ENCODE measurements at regions not wholly inside any gene's neighbourhood (a gene's known extent, or its start where the extent isn't known, plus 50 kb on each side); places are given as distances from the start of the nearest gene placed in this dataset.

GRCh38 chr4:140243278-140243753 is 89.3 kb upstream of the MAML3 start:
- DNase-seq, result peak; percentile 47
- CTCF ChIA-PET, result interaction anchor here (0.9 to 4.7 kb wide), 8 partner anchors 9 to 377 kb away, joined by 3 to 31 read pairs (median 6); no protein-coding TSS in a partner anchor
- Mint-ChIP-seq H3K4me3 (peak overlapping the region; percentile 63), H3K27me3 (ENCODE audit: low read depth) (no peaks in the 10 kb centered on the region), H3K27ac (peak overlapping the region; percentile 83), H3K36me3 (ENCODE audit: low read depth) (no peaks in the 10 kb centered on the region), H3K9me3 (ENCODE audit: insufficient read depth) (no peaks in the 10 kb centered on the region), H3K4me1 (ENCODE audit: low read depth) (peaks cover 37% of the 10 kb centered on the region)
- peak; percentile 87 for ATAC-seq
- POLR2A ChIA-PET, result interaction anchor here (0.8 to 3.1 kb wide), 6 partner anchors 9 to 281 kb away, joined by 3 to 14 read pairs (median 4); partner anchors contain the start of genes ELMOD2 and MAML3

- Mint-ChIP-seq H3K4me1 (ENCODE audit: low read depth) (peaks cover 41% of the 10 kb centered on the region), H3K9me3 (ENCODE audit: insufficient read depth) (no peaks in the 10 kb centered on the region), H3K4me3 (peak overlapping the region; percentile 63), H3K27ac (peak overlapping the region; percentile 83), H3K36me3 (ENCODE audit: low read depth) (no peaks in the 10 kb centered on the region), H3K27me3 (ENCODE audit: low read depth) (no peaks in the 10 kb centered on the region)
- ATAC-seq, result peak; percentile 62
- ChIA-PET CTCF (interaction anchor here (0.9 to 4.7 kb wide), 9 partner anchors 8 to 378 kb away, joined by 3 to 31 read pairs (median 5); no protein-coding TSS in a partner anchor), POLR2A (interaction anchor here (1.0 to 3.1 kb wide), 5 partner anchors 8 to 281 kb away, joined by 3 to 14 read pairs (median 4); partner anchors contain the start of genes ELMOD2 and MAML3)
- peak; percentile 53 for DNase-seq
Measured at GRCh38 chr4:140242357-140243277, 88.6 kb upstream of the MAML3 start.

DNA sequence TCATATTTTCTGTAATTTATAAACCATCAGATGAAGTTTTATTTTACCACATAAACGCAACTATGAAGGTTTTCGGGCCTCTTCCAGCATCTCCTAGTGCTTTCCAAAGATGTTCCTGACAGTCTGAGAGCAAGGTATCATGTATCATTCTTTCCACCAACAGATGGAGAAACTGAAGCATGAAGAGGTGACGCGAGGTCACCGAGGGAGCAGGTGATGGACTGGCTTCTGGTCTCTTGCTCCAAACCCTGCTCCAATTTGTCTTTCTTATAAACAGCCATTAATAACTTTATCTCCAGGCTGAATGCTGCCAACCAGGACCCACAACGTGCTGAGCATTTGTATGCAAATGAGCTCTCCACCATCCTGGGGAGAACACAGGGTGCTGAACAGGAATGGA is 86.3 kb upstream of the MAML3 start:
- Mint-ChIP-seq H3K27ac (no peak overlapping the region), H3K4me1 (ENCODE audit: low read depth) (peaks cover 36% of the 10 kb centered on the region), H3K9me3 (ENCODE audit: insufficient read depth) (no peaks in the 10 kb centered on the region), H3K4me3 (no peak overlapping the region), H3K36me3 (ENCODE audit: low read depth) (no peaks in the 10 kb centered on the region), H3K27me3 (ENCODE audit: low read depth) (no peaks in the 10 kb centered on the region)
- ATAC-seq (no peak), DNase-seq (no peak)
- ChIA-PET CTCF (interaction anchor here (1.3 to 1.4 kb wide), 2 partner anchors 9 to 13 kb away, joined by 3 to 5 read pairs; no protein-coding TSS in a partner anchor), POLR2A (no interaction called here)

DNA sequence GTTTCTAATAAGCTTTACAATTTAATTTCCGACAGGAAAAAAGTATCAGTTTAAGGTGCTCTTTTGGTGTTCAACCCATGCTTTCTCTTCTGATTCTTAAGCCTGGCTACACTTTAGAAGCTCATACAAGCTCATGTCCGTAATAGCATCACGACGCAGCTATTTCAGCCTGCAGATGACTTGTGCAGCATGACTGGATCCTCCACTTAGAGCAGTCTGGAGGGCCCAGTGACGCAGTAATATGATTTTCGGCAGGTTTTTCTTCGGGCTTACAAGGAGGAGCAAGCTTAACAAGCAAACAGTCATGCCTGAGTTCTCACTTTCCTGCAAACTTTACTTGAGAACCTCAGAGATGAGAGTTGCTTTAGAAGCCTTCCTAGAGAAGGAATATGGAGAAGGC is 85.3 kb upstream of the MAML3 start:
- Mint-ChIP-seq H3K9me3 (ENCODE audit: insufficient read depth) (no peaks in the 10 kb centered on the region), H3K4me1 (ENCODE audit: low read depth) (peaks cover 44% of the 10 kb centered on the region), H3K27ac (no peak overlapping the region), H3K27me3 (ENCODE audit: low read depth) (no peaks in the 10 kb centered on the region), H3K4me3 (no peak overlapping the region), H3K36me3 (ENCODE audit: low read depth) (no peaks in the 10 kb centered on the region)
- ATAC-seq (no peak), DNase-seq (no peak)
- ChIA-PET POLR2A (no interaction called here), CTCF (interaction anchor here (1.1 to 2.4 kb wide), 3 partner anchors 9 to 190 kb away, joined by 3 to 6 read pairs (median 4); no protein-coding TSS in a partner anchor)

- no peak for ATAC-seq
- no peaks in the 10 kb centered on the region for H3K36me3 Mint-ChIP-seq (ENCODE audit: low read depth)
- H3K27me3 Mint-ChIP-seq (ENCODE audit: low read depth), result no peaks in the 10 kb centered on the region
- CTCF ChIA-PET, result interaction anchor here (0.7 to 2.4 kb wide), 4 partner anchors 9 to 189 kb away, joined by 3 to 6 read pairs (median 4); no protein-coding TSS in a partner anchor
- H3K9me3 Mint-ChIP-seq (ENCODE audit: insufficient read depth), result no peaks in the 10 kb centered on the region
- no peak overlapping the region for H3K4me3 Mint-ChIP-seq
- peaks cover 45% of the 10 kb centered on the region for H3K4me1 Mint-ChIP-seq (ENCODE audit: low read depth)
- H3K27ac Mint-ChIP-seq, result no peak overlapping the region
- POLR2A ChIA-PET, result no interaction called here
- no peak for DNase-seq
Measured at GRCh38 chr4:140238351-140239056, 84.5 kb upstream of the MAML3 start.

DNA sequence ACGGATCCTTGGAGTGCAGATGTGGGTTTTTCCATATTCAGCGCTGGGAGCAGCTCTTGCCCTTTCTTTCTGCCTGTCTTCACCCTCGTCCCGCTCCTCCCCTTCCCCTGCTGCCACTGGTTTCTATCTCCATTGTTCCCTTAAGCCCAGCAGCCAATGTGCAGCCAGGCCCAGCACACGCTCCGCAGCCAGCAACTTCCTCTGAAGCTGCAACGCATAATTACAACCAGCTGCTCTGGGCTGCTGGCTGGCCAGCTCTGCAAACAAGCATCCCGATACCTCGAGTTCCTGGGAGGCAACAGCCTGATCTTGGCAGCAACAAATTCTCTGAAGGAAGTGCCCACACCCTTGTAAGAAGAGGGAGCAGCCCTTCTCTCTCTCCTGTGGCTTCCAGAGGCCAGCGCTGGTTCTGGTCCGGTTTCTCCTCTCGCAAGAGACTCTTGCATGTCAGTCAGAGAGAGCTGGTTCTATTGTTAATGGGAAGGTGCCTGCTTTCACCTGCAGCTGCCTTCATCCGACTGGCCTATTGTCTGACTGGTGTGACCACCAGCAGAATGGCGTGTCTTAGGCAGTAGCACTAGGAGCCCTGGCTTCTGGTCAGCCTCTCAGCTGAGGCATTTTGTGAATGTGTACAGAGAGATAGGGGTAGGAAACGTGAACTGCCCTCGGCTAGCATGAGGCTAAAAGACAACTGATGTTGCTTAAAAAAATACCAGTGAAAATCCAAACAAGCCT is 83.8 kb upstream of the MAML3 start:
- DNase-seq (no peak), ATAC-seq (no peak)
- Mint-ChIP-seq H3K36me3 (ENCODE audit: low read depth) (no peaks in the 10 kb centered on the region), H3K4me1 (ENCODE audit: low read depth) (peaks cover 39% of the 10 kb centered on the region), H3K9me3 (ENCODE audit: insufficient read depth) (no peaks in the 10 kb centered on the region), H3K27ac (no peak overlapping the region), H3K4me3 (no peak overlapping the region), H3K27me3 (ENCODE audit: low read depth) (no peaks in the 10 kb centered on the region)
- CTCF ChIA-PET, result interaction anchor here (0.8 to 2.4 kb wide), 2 partner anchors 10 to 11 kb away, joined by 3 to 6 read pairs; no protein-coding TSS in a partner anchor
- POLR2A ChIA-PET, result no interaction called here

DNA sequence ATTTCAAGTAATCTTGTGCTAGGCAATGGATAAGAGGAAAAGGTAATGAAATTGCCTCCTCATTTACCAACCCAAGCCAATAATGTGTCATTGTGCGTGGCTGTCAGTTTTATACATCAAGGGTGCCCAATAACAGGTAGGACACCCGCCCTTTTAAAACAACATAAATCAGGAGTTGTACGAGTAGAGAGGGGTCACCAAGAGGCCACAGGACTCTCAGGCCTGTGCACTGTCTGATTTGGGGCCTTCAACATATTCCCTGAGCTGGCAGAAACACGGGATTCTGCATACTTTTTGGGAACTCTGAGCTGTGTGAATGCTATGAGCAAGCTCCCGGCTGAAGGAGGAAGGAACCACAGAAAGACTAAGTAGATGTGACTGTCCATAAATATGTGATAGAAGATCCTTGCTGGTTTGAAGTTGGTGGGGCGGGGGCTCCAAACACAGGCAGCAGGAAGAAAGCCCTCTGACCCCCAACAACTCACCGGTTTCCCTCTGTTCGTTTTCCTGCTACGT is 82.7 kb upstream of the MAML3 start:
- no peaks in the 10 kb centered on the region for H3K27me3 Mint-ChIP-seq (ENCODE audit: low read depth)
- H3K27ac Mint-ChIP-seq, result no peak overlapping the region
- CTCF ChIA-PET, result interaction anchor here (0.8 to 3.9 kb wide), 2 partner anchors 10 to 16 kb away, joined by 3 to 34 read pairs; no protein-coding TSS in a partner anchor
- ATAC-seq (no peak), DNase-seq (no peak)
- H3K9me3 Mint-ChIP-seq (ENCODE audit: insufficient read depth), result no peaks in the 10 kb centered on the region
- peaks cover 32% of the 10 kb centered on the region for H3K4me1 Mint-ChIP-seq (ENCODE audit: low read depth)
- no peak overlapping the region for H3K4me3 Mint-ChIP-seq
- POLR2A ChIA-PET, result interaction anchor here (0.5 kb wide), 1 partner anchor 181 kb away, joined by 3 read pairs; no protein-coding TSS in a partner anchor
- no peaks in the 10 kb centered on the region for H3K36me3 Mint-ChIP-seq (ENCODE audit: low read depth)

- Mint-ChIP-seq H3K4me3 (peak overlapping the region; percentile 46), H3K4me1 (ENCODE audit: low read depth) (peaks cover 38% of the 10 kb centered on the region), H3K27me3 (ENCODE audit: low read depth) (peaks cover 2% of the 10 kb centered on the region), H3K36me3 (ENCODE audit: low read depth) (no peaks in the 10 kb centered on the region), H3K9me3 (ENCODE audit: insufficient read depth) (no peaks in the 10 kb centered on the region), H3K27ac (peak overlapping the region; percentile 90)
- DNase-seq (no peak), ATAC-seq (no peak)
- ChIA-PET CTCF (interaction anchor here (1.0 to 3.9 kb wide), 11 partner anchors 7 to 185 kb away, joined by 3 to 34 read pairs (median 4); partner anchors contain the start of gene MAML3), POLR2A (interaction anchor here (1.9 to 2.8 kb wide), 2 partner anchors 9 to 81 kb away, joined by 7 to 14 read pairs; partner anchors contain the start of gene MAML3)
Measured at GRCh38 chr4:140234697-140235060, 80.7 kb upstream of the MAML3 start.

DNA sequence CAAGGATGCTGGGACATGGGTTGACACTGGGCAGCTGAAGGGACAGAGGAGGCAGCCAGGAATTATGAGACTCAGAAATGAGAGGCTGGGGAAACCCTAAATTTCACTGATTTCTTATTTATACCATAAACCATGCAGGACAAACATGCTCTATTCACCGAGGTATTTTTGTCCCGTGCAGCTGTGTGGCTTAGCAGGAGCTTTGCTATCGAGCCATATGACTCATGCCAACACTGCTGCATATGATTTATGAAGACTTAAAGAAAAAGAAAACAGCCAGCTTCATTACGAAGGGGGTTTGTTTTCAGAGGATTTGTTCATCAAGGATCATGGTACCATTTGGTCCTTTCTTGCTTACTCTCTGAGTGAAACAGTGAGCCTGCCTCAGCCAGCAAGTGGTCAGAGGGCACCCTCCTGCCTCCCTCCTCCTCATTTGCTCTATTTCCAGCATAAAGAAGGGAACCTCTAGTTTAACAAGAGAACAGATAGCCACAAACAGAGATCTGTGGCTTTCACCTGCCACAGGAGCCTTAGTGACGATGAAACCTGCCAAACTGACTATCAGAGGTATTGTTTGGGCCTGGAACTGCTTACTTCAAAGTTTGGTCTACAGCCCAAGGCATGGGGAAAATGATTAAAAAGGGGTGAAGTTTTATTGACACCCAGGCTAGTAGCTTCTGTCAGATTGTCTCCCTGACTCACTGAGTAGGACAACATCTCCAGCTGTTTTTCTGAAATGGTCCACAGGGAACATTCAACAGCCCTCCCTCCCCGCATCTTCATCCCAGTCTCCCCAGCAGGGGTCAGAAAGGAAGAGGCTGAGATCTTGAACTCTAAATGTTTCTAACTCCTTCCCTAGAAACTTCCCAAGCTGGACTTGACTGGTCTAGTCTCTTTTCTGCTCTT is 80.1 kb upstream of the MAML3 start:
- ChIA-PET CTCF (interaction anchor here (1.0 to 3.9 kb wide), 11 partner anchors 8 to 221 kb away, joined by 3 to 34 read pairs (median 4); no protein-coding TSS in a partner anchor), POLR2A (interaction anchor here (1.9 to 2.8 kb wide), 2 partner anchors 10 to 80 kb away, joined by 7 to 14 read pairs; partner anchors contain the start of gene MAML3)
- H3K36me3 Mint-ChIP-seq (ENCODE audit: low read depth), result no peaks in the 10 kb centered on the region
- H3K27ac Mint-ChIP-seq, result peak overlapping the region; percentile 90
- no peak for DNase-seq
- peaks cover 38% of the 10 kb centered on the region for H3K4me1 Mint-ChIP-seq (ENCODE audit: low read depth)
- peak; percentile 47 for ATAC-seq
- H3K27me3 Mint-ChIP-seq (ENCODE audit: low read depth), result peaks cover 3% of the 10 kb centered on the region
- no peaks in the 10 kb centered on the region for H3K9me3 Mint-ChIP-seq (ENCODE audit: insufficient read depth)
- H3K4me3 Mint-ChIP-seq, result peak overlapping the region; percentile 46

DNA sequence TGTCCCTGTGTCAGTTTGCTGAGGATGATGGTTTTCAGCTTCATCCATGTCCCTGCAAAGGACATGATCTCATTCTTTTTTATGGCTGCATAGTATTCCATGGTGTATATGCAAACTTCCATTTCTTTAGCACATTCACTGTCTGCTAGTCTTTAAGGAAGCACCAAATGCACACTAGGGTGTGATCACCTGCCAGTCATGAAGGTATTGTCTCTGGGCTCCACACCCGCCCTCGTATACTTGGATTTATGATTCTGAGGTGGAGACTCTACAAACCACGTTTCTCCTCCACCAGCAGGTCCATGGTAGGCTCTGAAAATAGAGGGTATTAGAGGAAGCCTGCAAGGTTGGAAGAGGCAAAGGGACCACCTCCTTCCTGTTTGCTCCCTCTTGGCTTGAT is 75.9 kb upstream of the MAML3 start:
- ATAC-seq, result no peak
- DNase-seq, result no peak
- Mint-ChIP-seq H3K4me1 (ENCODE audit: low read depth) (peaks cover 26% of the 10 kb centered on the region), H3K27me3 (ENCODE audit: low read depth) (peaks cover 3% of the 10 kb centered on the region), H3K36me3 (ENCODE audit: low read depth) (no peaks in the 10 kb centered on the region), H3K27ac (no peak overlapping the region), H3K9me3 (ENCODE audit: insufficient read depth) (no peaks in the 10 kb centered on the region), H3K4me3 (no peak overlapping the region)
- CTCF ChIA-PET, result interaction anchor here (2.0 to 2.5 kb wide), 2 partner anchors 14 to 23 kb away, joined by 9 to 17 read pairs; no protein-coding TSS in a partner anchor
- POLR2A ChIA-PET, result no interaction called here
